IMR-90 (cell line): ENCODE measurements at regions not wholly inside any gene's neighbourhood (a gene's known extent, or its start where the extent isn't known, plus 50 kb on each side); places are given as distances from the start of the nearest gene placed in this dataset.

Source experiments
- ATAC-seq: fragments of 200-7000 bp; cut with Tn5 transposase; 2 replicates; pipeline ENCODE4 v1.9.1; 2020; ENCODE audit warnings: low read depth, mild to moderate bottlenecking, moderate library complexity
- BruUV-seq: library from RNA; stranded (reverse); fragments of 400-500 nt; replicated peaks from 2 replicates; lab custom pipeline; 2021; lab: Mats Ljungman, UMichigan
- CTCF ChIA-PET: fragments of 300-600 bp; formaldehyde crosslinking; extraction: SDS; loops from one replicate; lab custom pipeline; 2021; ENCODE audit warnings: antibody characterized with exemption; lab: Yijun Ruan, JAX
- POLR2A ChIA-PET: fragments of 300-600 bp; sonication (Branson Sonifier 250); formaldehyde crosslinking; loops from one replicate; lab custom pipeline; 2022; ENCODE audit warnings: antibody characterized with exemption; ENCODE audit not compliant: unreplicated experiment; lab: Charles Lee
- DNase-seq: peaks from one replicate; pipeline ENCODE4 v3.0.0; 2013
- H2AFZ ChIP-seq: replicated peaks from 2 replicates; pipeline ENCODE3; 2013; ENCODE audit warnings: low read length, mild to moderate bottlenecking; ENCODE audit not compliant: poor library complexity
- H2AK5ac ChIP-seq: 2 replicates; pipeline ENCODE4 v1.6.1; 2013; ENCODE audit warnings: low read depth, low read length, inconsistent platforms
- H2AK9ac ChIP-seq: replicated peaks from 2 replicates; pipeline ENCODE3; 2013; ENCODE audit warnings: mild to moderate bottlenecking, low read depth, low read length, moderate library complexity; ENCODE audit not compliant: poor library complexity
- H2BK120ac ChIP-seq: 2 replicates; pipeline ENCODE4 v1.6.1; 2013; ENCODE audit warnings: low read depth, low read length, inconsistent platforms
- H2BK15ac ChIP-seq: 3 replicates; pipeline ENCODE4 v1.6.1; 2013; ENCODE audit warnings: low read depth, low read length, inconsistent platforms
- H2BK20ac ChIP-seq: 2 replicates; pipeline ENCODE4 v1.6.1; 2013; ENCODE audit warnings: low read depth, mild to moderate bottlenecking, inconsistent platforms, low read length, moderate library complexity
- H2BK5ac ChIP-seq: 2 replicates; pipeline ENCODE4 v1.6.1; 2013; ENCODE audit warnings: mild to moderate bottlenecking, low read depth, low read length, inconsistent platforms; ENCODE audit not compliant: poor library complexity, severe bottlenecking
- H3K14ac ChIP-seq: replicated peaks from 2 replicates; pipeline ENCODE4 v1.6.1; 2013; ENCODE audit warnings: low read depth, low read length, inconsistent platforms
- H3K18ac ChIP-seq: 2 replicates; pipeline ENCODE4 v1.6.1; 2013; ENCODE audit warnings: low read depth, low read length, control low read depth
- H3K23ac ChIP-seq: 2 replicates; pipeline ENCODE4 v1.6.1; 2013; ENCODE audit warnings: low read depth, low read length, inconsistent platforms
- H3K27ac ChIP-seq: 2 replicates; pipeline ENCODE4 v1.5.1; 2013; ENCODE audit warnings: mild to moderate bottlenecking, control low read depth, low read length; ENCODE audit not compliant: insufficient read depth
- H3K27me3 ChIP-seq: 2 replicates; pipeline ENCODE4 v1.6.1; 2013; ENCODE audit warnings: low read length; ENCODE audit not compliant: control insufficient read depth, insufficient read depth
- H3K36me3 ChIP-seq: 2 replicates; pipeline ENCODE4 v1.6.1; 2013; ENCODE audit warnings: low read length, mixed read lengths; ENCODE audit not compliant: control insufficient read depth, insufficient read depth
- H3K4ac ChIP-seq: 2 replicates; pipeline ENCODE4 v1.6.1; 2013; ENCODE audit warnings: low read depth, low read length, inconsistent platforms
- H3K4me1 ChIP-seq: 2 replicates; pipeline ENCODE4 v1.6.1; 2013; ENCODE audit warnings: low read length, mixed read lengths; ENCODE audit not compliant: control insufficient read depth, insufficient read depth
- H3K4me2 ChIP-seq: 2 replicates; pipeline ENCODE4 v1.6.1; 2013; ENCODE audit warnings: low read depth, mild to moderate bottlenecking, control low read depth, low read length, moderate library complexity
- H3K4me3 ChIP-seq: 2 replicates; pipeline ENCODE4 v1.5.1; 2013; ENCODE audit warnings: low read depth, mild to moderate bottlenecking, control low read depth, low read length, moderate library complexity; ENCODE audit not compliant: insufficient read depth
- H3K56ac ChIP-seq: 2 replicates; pipeline ENCODE4 v1.6.1; 2013; ENCODE audit warnings: low read length, inconsistent platforms; ENCODE audit not compliant: insufficient read depth; ENCODE audit errors: extremely low read depth
- H3K79me1 ChIP-seq, 2 experiments: 2 replicates each; pipeline ENCODE4 v1.6.1; 2013; ENCODE audit warnings: low read length in 2 of 2, inconsistent platforms in 1 of 2, low read depth in 1 of 2
- H3K9ac ChIP-seq: 2 replicates; pipeline ENCODE4 v1.6.1; 2013; ENCODE audit warnings: low read depth, low read length, control low read depth
- H3K9me1 ChIP-seq: 2 replicates; pipeline ENCODE4 v1.6.1; 2013; ENCODE audit warnings: low read length, inconsistent platforms; ENCODE audit not compliant: insufficient read depth
- H3K9me3 ChIP-seq: 2 replicates; pipeline ENCODE4 v1.6.1; 2013; ENCODE audit warnings: low read length; ENCODE audit not compliant: control insufficient read depth, insufficient read depth
- H4K20me1 ChIP-seq: 2 replicates; pipeline ENCODE4 v1.6.1; 2013; ENCODE audit warnings: low read length, inconsistent platforms; ENCODE audit not compliant: insufficient read depth
- H4K5ac ChIP-seq: 2 replicates; pipeline ENCODE4 v1.6.1; 2013; ENCODE audit warnings: mild to moderate bottlenecking, low read depth, low read length, control low read depth
- H4K8ac ChIP-seq, 2 experiments: 2 replicates each; pipeline ENCODE4 v1.6.1; 2013; ENCODE audit warnings: low read depth in 2 of 2, low read length in 2 of 2, control low read depth in 1 of 2, inconsistent platforms in 1 of 2
- H4K91ac ChIP-seq: 2 replicates; pipeline ENCODE4 v1.6.1; 2013; ENCODE audit warnings: low read depth, low read length, inconsistent platforms; ENCODE audit not compliant: insufficient read depth
- RAD21 ChIP-seq: IDR thresholded peaks from 2 replicates; pipeline ENCODE4 v1.6.1; 2012; ENCODE audit warnings: low read length, improper control_type of control experiment
- WGBS, 2 experiments: methylation state at CpG; one replicate each; pipeline versions ENCODE4 v1.1.5 to v1.1.7; 2013; ENCODE audit warnings: missing lambda C conversion rate in 2 of 2; ENCODE audit not compliant: insufficient read length in 1 of 2; ENCODE audit errors: extremely low coverage in 2 of 2; 5-methylcytosine and 5-hydroxymethylcytosine counted together
- dilution Hi-C: fragments of 300-500 bp; cut with HindIII; formaldehyde crosslinking; loops from one replicate; pipeline ENCODE4 v1.14.3; 2018; ENCODE audit warnings: low sequenced_read_pairs; ENCODE audit not compliant: unreplicated experiment
- in situ Hi-C: fragments of 300-500 bp; cut with MboI; formaldehyde crosslinking; loops from 3 replicates; pipeline ENCODE4 v1.14.3; 2019; ENCODE audit warnings: low sequenced_read_pairs, inconsistent platforms, mixed read lengths
- intact Hi-C: fragments of 100-400 bp; cut with micrococcal nuclease; formaldehyde crosslinking; loops from 2 replicates; pipeline ENCODE4 v1.10.0; 2022

DNA sequence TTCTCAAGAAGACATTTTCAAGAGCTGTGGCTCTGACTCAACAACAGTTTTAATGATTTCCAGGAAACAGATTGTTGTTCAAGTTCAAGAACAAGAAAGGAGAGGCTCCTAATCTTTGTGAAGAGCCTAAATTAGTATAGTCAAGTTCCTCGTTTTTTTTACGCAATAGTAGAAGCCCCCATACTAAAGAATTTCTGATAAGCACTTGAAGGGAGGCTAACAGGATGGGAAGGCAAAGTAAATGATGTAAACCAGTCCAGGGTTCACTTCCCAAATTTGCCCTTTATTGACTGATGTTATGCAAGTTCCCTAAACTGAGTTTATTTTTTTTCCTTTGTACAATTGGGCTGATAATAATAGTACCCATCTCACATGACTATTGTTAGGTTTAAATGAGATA, 178.2 kb downstream of the RTL9 start:
- H2AK9ac ChIP-seq: no peak overlapping the region
- no peak overlapping the region for H4K91ac ChIP-seq
- ChIA-PET CTCF (no interaction called here), POLR2A (no interaction called here)
- no peak overlapping the region for H3K18ac ChIP-seq
- H2BK15ac ChIP-seq: no peak overlapping the region
- no peak overlapping the region for H3K27ac ChIP-seq
- no CpG with 5 or more reads among the region's 2 CpGs for WGBS, 2 experiments
- H3K56ac ChIP-seq: no peak overlapping the region
- no peak overlapping the region for H3K4me3 ChIP-seq
- H2BK120ac ChIP-seq: no peak overlapping the region
- no peak overlapping the region for H3K23ac ChIP-seq
- H3K27me3 ChIP-seq: peaks cover 7% of the 10 kb centered on the region
- in situ Hi-C loops (no loop called here), dilution Hi-C loops (no loop called here), intact Hi-C loops (no loop called here)
- TF ChIP-seq RAD21: no peak
- no peaks in the 10 kb centered on the region for H3K79me1 ChIP-seq
- H2AK5ac ChIP-seq: no peak overlapping the region
- H2BK20ac ChIP-seq: no peak overlapping the region
- H2AFZ ChIP-seq: no peak overlapping the region
- DNase-seq (no peak), ATAC-seq (no peak)
- no peak overlapping the region for H4K8ac ChIP-seq
- H4K5ac ChIP-seq: no peak overlapping the region
- H3K4me1 ChIP-seq: no peaks in the 10 kb centered on the region
- H3K4me2 ChIP-seq: no peak overlapping the region
- H3K36me3 ChIP-seq: no peaks in the 10 kb centered on the region
- no peak overlapping the region for H3K9ac ChIP-seq
- BruUV-seq: no TSS peak
- H2BK5ac ChIP-seq: no peak overlapping the region
- H3K9me1 ChIP-seq: no peaks in the 10 kb centered on the region
- H3K14ac ChIP-seq: no peak overlapping the region
- H4K20me1 ChIP-seq: no peaks in the 10 kb centered on the region
- H3K9me3 ChIP-seq: no peaks in the 10 kb centered on the region
- no peak overlapping the region for H3K4ac ChIP-seq
